Epithelial cell of proximal tubule (primary cell): ENCODE measurements at regions not wholly inside any gene's neighbourhood (a gene's known extent, or its start where the extent isn't known, plus 50 kb on each side); places are given as distances from the start of the nearest gene placed in this dataset.

Experiments used
- DNase-seq: peaks from one replicate; pipeline ENCODE4 v3.0.0-alpha.2; 2011; ENCODE audit warnings: low read depth
- H3K4me3 ChIP-seq: 2 replicates; pipeline ENCODE4 v1.5.1; 2011; ENCODE audit warnings: low read depth, mild to moderate bottlenecking, low read length
- CTCF ChIP-seq: conservative IDR thresholded peaks from 2 replicates; pipeline ENCODE4 v1.5.1; 2012; ENCODE audit warnings: low read depth, mild to moderate bottlenecking, low read length

- no peak overlapping the region for H3K4me3 ChIP-seq
- TF ChIP-seq CTCF = no peak
- DNase-seq = no peak
Measured at GRCh38 chr12:94079566-94080340, 68.6 kb upstream of the PLXNC1 start.

- H3K4me3 ChIP-seq = no peak overlapping the region
- no peak for TF ChIP-seq CTCF
- no peak for DNase-seq
Measured at GRCh38 chr12:94080341-94081009, 67.9 kb upstream of the PLXNC1 start.

- TF ChIP-seq CTCF = no peak
- no peak for DNase-seq
- no peak overlapping the region for H3K4me3 ChIP-seq
Measured at GRCh38 chr12:94082690-94083089, 65.7 kb upstream of the PLXNC1 start.

- no peak overlapping the region for H3K4me3 ChIP-seq
- DNase-seq = no peak
- TF ChIP-seq CTCF = no peak
Measured at GRCh38 chr12:94089891-94090290, 58.5 kb upstream of the PLXNC1 start.

- no peak for DNase-seq
- H3K4me3 ChIP-seq = no peak overlapping the region
- no peak for TF ChIP-seq CTCF
Measured at GRCh38 chr12:94091624-94092023, 56.8 kb upstream of the PLXNC1 start.

GRCh38 chr12:94092516-94093241, 55.7 kb upstream of the PLXNC1 start:
- no peak for TF ChIP-seq CTCF
- DNase-seq = no peak
- no peak overlapping the region for H3K4me3 ChIP-seq
